SK-N-SH treated with all-trans-retinoic acid at 6 μM for 48 hours (cell line): ENCODE measurements at regions not wholly inside any gene's neighbourhood (a gene's known extent, or its start where the extent isn't known, plus 50 kb on each side); places are given as distances from the start of the nearest gene placed in this dataset.

Experiments used
- ARNTL ChIP-seq: fragments of 450-650 bp; formaldehyde crosslinking; IDR thresholded peaks from 2 replicates; pipeline ENCODE4 v1.5.0; 2020; ENCODE audit warnings: low read depth, mild to moderate bottlenecking, moderate library complexity, borderline replicate concordance
- BACH2 ChIP-seq: fragments of 250-450 bp; sonication (Bioruptor Pico); IDR thresholded peaks from 2 replicates; pipeline ENCODE4 v1.9.0; 2021; ENCODE audit warnings: mild to moderate bottlenecking, borderline replicate concordance
- CSDC2 ChIP-seq: fragments of 250-450 bp; sonication (Bioruptor Pico); IDR thresholded peaks from 2 replicates; pipeline ENCODE4 v1.5.0; 2020; ENCODE audit warnings: mild to moderate bottlenecking, moderate library complexity
- GLIS3 ChIP-seq: fragments of 250-450 bp; sonication (Bioruptor Pico); IDR thresholded peaks from 2 replicates; pipeline ENCODE4 v1.5.0; 2020; ENCODE audit warnings: mild to moderate bottlenecking, moderate library complexity
- PPARA ChIP-seq: fragments of 250-450 bp; sonication (Bioruptor Pico); IDR thresholded peaks from 2 replicates; pipeline ENCODE4 v1.5.0; 2020; ENCODE audit warnings: mild to moderate bottlenecking, borderline replicate concordance
- RARB ChIP-seq: fragments of 250-450 bp; sonication (Bioruptor Pico); IDR thresholded peaks from 2 replicates; pipeline ENCODE4 v1.8.0; 2021; ENCODE audit warnings: mild to moderate bottlenecking, moderate library complexity
- SNAI2 ChIP-seq: fragments of 250-450 bp; sonication (Bioruptor Pico); IDR thresholded peaks from 2 replicates; pipeline ENCODE4 v1.5.0; 2020; ENCODE audit warnings: mild to moderate bottlenecking, moderate library complexity
- TCF4 ChIP-seq: fragments of 250-450 bp; sonication (Bioruptor Pico); IDR thresholded peaks from 2 replicates; pipeline ENCODE4 v1.8.0; 2021; ENCODE audit warnings: mild to moderate bottlenecking, moderate library complexity, borderline replicate concordance
- TOX ChIP-seq: fragments of 250-450 bp; sonication (Bioruptor Pico); IDR thresholded peaks from 2 replicates; pipeline ENCODE4 v1.8.0; 2021; ENCODE audit warnings: mild to moderate bottlenecking, moderate library complexity, borderline replicate concordance
- ZFP30 ChIP-seq: fragments of 450-650 bp; formaldehyde crosslinking; IDR thresholded peaks from 2 replicates; pipeline ENCODE4 v1.5.0; 2022; ENCODE audit warnings: mild to moderate bottlenecking, moderate library complexity
- ZNF565 ChIP-seq: fragments of 450-650 bp; formaldehyde crosslinking; conservative IDR thresholded peaks from 2 replicates; pipeline ENCODE4 v1.5.0; 2020; ENCODE audit warnings: low read depth, mild to moderate bottlenecking, moderate library complexity
- TF ChIP-seq, protein P1 (sequence below): fragments of 250-450 bp; sonication (Bioruptor Pico); IDR thresholded peaks from 2 replicates; pipeline ENCODE4 v1.8.0; 2020; ENCODE audit warnings: mild to moderate bottlenecking, moderate library complexity, borderline replicate concordance
- TF ChIP-seq, protein P2 (sequence below): fragments of 250-450 bp; sonication (Bioruptor Pico); IDR thresholded peaks from 2 replicates; pipeline ENCODE4 v1.8.0; 2021; ENCODE audit warnings: low read depth, mild to moderate bottlenecking, moderate library complexity, borderline replicate concordance

DNA sequence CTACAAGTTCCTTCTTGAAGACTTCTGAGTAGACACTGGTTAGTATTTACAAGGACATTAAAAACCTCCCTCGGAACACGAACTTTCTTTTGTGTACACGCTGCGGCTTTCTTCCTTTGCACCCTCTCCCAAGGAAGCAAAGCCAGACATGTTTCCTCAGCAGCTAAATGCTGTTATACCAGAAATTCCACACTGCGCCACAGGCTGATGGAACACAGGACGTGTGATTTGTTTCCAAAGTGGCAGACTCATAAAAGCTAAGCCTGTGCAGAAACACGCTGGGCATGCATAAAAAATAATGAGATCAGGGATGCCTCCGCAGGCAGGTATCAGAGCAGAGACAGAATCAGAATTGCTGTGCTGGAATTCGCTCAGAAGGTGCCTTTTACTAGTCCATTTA is 73.0 kb upstream of the RGPD5 start:
- TF ChIP-seq, protein P1, sequence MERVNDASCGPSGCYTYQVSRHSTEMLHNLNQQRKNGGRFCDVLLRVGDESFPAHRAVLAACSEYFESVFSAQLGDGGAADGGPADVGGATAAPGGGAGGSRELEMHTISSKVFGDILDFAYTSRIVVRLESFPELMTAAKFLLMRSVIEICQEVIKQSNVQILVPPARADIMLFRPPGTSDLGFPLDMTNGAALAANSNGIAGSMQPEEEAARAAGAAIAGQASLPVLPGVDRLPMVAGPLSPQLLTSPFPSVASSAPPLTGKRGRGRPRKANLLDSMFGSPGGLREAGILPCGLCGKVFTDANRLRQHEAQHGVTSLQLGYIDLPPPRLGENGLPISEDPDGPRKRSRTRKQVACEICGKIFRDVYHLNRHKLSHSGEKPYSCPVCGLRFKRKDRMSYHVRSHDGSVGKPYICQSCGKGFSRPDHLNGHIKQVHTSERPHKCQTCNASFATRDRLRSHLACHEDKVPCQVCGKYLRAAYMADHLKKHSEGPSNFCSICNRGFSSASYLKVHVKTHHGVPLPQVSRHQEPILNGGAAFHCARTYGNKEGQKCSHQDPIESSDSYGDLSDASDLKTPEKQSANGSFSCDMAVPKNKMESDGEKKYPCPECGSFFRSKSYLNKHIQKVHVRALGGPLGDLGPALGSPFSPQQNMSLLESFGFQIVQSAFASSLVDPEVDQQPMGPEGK (CRISPR knock-in tag) = no peak
- TF ChIP-seq BACH2 = no peak
- TF ChIP-seq PPARA (CRISPR knock-in tag) = no peak
- TF ChIP-seq TOX (CRISPR knock-in tag) = no peak
- no peak for TF ChIP-seq SNAI2 (CRISPR knock-in tag)
- no peak for TF ChIP-seq ZFP30 (CRISPR knock-in tag)
- no peak for TF ChIP-seq CSDC2 (CRISPR knock-in tag)
- no peak for TF ChIP-seq GLIS3
- no peak for TF ChIP-seq ZNF565
- no peak for TF ChIP-seq TCF4 (CRISPR knock-in tag)
- no peak for TF ChIP-seq RARB
- TF ChIP-seq ARNTL (CRISPR knock-in tag) = no peak
- TF ChIP-seq, protein P2, sequence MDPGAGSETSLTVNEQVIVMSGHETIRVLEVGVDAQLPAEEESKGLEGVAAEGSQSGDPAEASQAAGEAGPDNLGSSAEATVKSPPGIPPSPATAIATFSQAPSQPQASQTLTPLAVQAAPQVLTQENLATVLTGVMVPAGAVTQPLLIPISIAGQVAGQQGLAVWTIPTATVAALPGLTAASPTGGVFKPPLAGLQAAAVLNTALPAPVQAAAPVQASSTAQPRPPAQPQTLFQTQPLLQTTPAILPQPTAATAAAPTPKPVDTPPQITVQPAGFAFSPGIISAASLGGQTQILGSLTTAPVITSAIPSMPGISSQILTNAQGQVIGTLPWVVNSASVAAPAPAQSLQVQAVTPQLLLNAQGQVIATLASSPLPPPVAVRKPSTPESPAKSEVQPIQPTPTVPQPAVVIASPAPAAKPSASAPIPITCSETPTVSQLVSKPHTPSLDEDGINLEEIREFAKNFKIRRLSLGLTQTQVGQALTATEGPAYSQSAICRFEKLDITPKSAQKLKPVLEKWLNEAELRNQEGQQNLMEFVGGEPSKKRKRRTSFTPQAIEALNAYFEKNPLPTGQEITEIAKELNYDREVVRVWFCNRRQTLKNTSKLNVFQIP (CRISPR knock-in tag) = no peak
